Duodenal mucosa (tissue), 2 donors: ENCODE measurements at regions not wholly inside any gene's neighbourhood (a gene's known extent, or its start where the extent isn't known, plus 50 kb on each side); places are given as distances from the start of the nearest gene placed in this dataset.

Source experiments
- H3K27ac ChIP-seq: one replicate; pipeline ENCODE4 v1.7.0; 2013; ENCODE audit warnings: low read depth, low read length
- H3K27me3 ChIP-seq, 2 donors: one replicate each; pipeline ENCODE4 v1.7.0; 2013; ENCODE audit warnings: low read length in 2 of 2, control low read depth in 1 of 2; ENCODE audit not compliant: insufficient read depth in 2 of 2, control insufficient read depth in 1 of 2
- H3K36me3 ChIP-seq, 2 donors: one replicate each; pipeline ENCODE4 v1.7.0; 2013; ENCODE audit warnings: low read length in 2 of 2, control low read depth in 1 of 2; ENCODE audit not compliant: insufficient read depth in 2 of 2, control insufficient read depth in 1 of 2
- H3K4me1 ChIP-seq, 2 donors: one replicate each; pipeline ENCODE4 v1.7.0; 2013; ENCODE audit warnings: low read length in 2 of 2, control low read depth in 1 of 2; ENCODE audit not compliant: insufficient read depth in 2 of 2, control insufficient read depth in 1 of 2
- H3K4me3 ChIP-seq, 2 donors: one replicate each; pipeline ENCODE4 v1.7.0; 2013; ENCODE audit warnings: low read length in 2 of 2, low read depth in 1 of 2
- H3K9ac ChIP-seq, 2 donors: one replicate each; pipeline ENCODE4 v1.7.0; 2013; ENCODE audit warnings: low read length in 2 of 2, low read depth in 1 of 2
- H3K9me3 ChIP-seq, 2 donors: one replicate each; pipeline ENCODE4 v1.7.0; 2013; ENCODE audit warnings: low read length in 2 of 2, control low read depth in 1 of 2; ENCODE audit not compliant: control insufficient read depth in 1 of 2

GRCh38 chr2:226137201-226137811 is 662.3 kb downstream of the IRS1 start:
- H3K4me3 ChIP-seq: no peak overlapping the region
- no peaks in the 10 kb centered on the region for H3K27me3 ChIP-seq
- no peak overlapping the region for H3K9ac ChIP-seq
- H3K4me1 ChIP-seq: peaks cover 0 to 6% of the 10 kb centered on the region in 2 donors
- no peaks in the 10 kb centered on the region for H3K9me3 ChIP-seq
- H3K27ac ChIP-seq: no peak overlapping the region
- no peaks in the 10 kb centered on the region for H3K36me3 ChIP-seq

- H3K27ac ChIP-seq: no peak overlapping the region
Measured at GRCh38 chr2:226136739-226137138, 662.9 kb downstream of the IRS1 start.

GRCh38 chr2:226135861-226136548 is 663.6 kb downstream of the IRS1 start:
- no peak overlapping the region for H3K9ac ChIP-seq
- no peaks in the 10 kb centered on the region for H3K36me3 ChIP-seq
- no peak overlapping the region for H3K4me3 ChIP-seq
- H3K4me1 ChIP-seq: peaks cover 0 to 6% of the 10 kb centered on the region in 2 donors
- no peaks in the 10 kb centered on the region for H3K27me3 ChIP-seq
- no peak overlapping the region for H3K27ac ChIP-seq
- no peaks in the 10 kb centered on the region for H3K9me3 ChIP-seq

More at GRCh38 chr2:226136739-226137138, 662.9 kb downstream of the IRS1 start:
- Histone ChIP-seq H3K4me3 (no peak overlapping the region), H3K9ac (no peak overlapping the region), H3K27me3 (no peaks in the 10 kb centered on the region), H3K4me1 (peaks cover 0 to 6% of the 10 kb centered on the region in 2 donors), H3K36me3 (no peaks in the 10 kb centered on the region), H3K9me3 (no peaks in the 10 kb centered on the region)

GRCh38 chr2:226132323-226133215 is 667.1 kb downstream of the IRS1 start:
- H3K9me3 ChIP-seq: no peaks in the 10 kb centered on the region
- peaks cover 0 to 6% of the 10 kb centered on the region in 2 donors for H3K4me1 ChIP-seq
- H3K27me3 ChIP-seq: no peaks in the 10 kb centered on the region
- H3K27ac ChIP-seq: no peak overlapping the region
- H3K9ac ChIP-seq: no peak overlapping the region
- no peaks in the 10 kb centered on the region for H3K36me3 ChIP-seq
- H3K4me3 ChIP-seq: no peak overlapping the region

GRCh38 chr2:226131299-226131784 is 668.3 kb downstream of the IRS1 start:
- H3K9me3 ChIP-seq: no peaks in the 10 kb centered on the region
- H3K36me3 ChIP-seq: no peaks in the 10 kb centered on the region
- no peaks in the 10 kb centered on the region for H3K4me1 ChIP-seq
- H3K9ac ChIP-seq: no peak overlapping the region
- H3K27ac ChIP-seq: no peak overlapping the region
- no peak overlapping the region for H3K4me3 ChIP-seq
- no peaks in the 10 kb centered on the region for H3K27me3 ChIP-seq

GRCh38 chr2:226130192-226130591 is 669.4 kb downstream of the IRS1 start:
- Histone ChIP-seq H3K4me1 (no peaks in the 10 kb centered on the region), H3K9ac (no peak overlapping the region), H3K27me3 (no peaks in the 10 kb centered on the region), H3K9me3 (no peaks in the 10 kb centered on the region), H3K27ac (no peak overlapping the region), H3K4me3 (no peak overlapping the region), H3K36me3 (no peaks in the 10 kb centered on the region)

- Histone ChIP-seq H3K9ac (no peak overlapping the region), H3K4me1 (no peaks in the 10 kb centered on the region), H3K4me3 (no peak overlapping the region), H3K27me3 (no peaks in the 10 kb centered on the region), H3K9me3 (no peaks in the 10 kb centered on the region), H3K27ac (no peak overlapping the region), H3K36me3 (no peaks in the 10 kb centered on the region)
Measured at GRCh38 chr2:226127682-226128081, 671.9 kb downstream of the IRS1 start.

GRCh38 chr2:226126104-226126503 is 673.5 kb downstream of the IRS1 start:
- Histone ChIP-seq H3K4me1 (no peaks in the 10 kb centered on the region), H3K27ac (no peak overlapping the region), H3K36me3 (no peaks in the 10 kb centered on the region), H3K9me3 (no peaks in the 10 kb centered on the region), H3K4me3 (no peak overlapping the region), H3K27me3 (no peaks in the 10 kb centered on the region), H3K9ac (no peak overlapping the region)

- Histone ChIP-seq H3K4me1 (no peaks in the 10 kb centered on the region), H3K27ac (no peak overlapping the region), H3K27me3 (no peaks in the 10 kb centered on the region), H3K9ac (no peak overlapping the region), H3K9me3 (no peaks in the 10 kb centered on the region), H3K4me3 (no peak overlapping the region), H3K36me3 (no peaks in the 10 kb centered on the region)
Measured at GRCh38 chr2:226125176-226125883, 674.3 kb downstream of the IRS1 start.
